ENCODE measurements at regions not wholly inside any gene's neighbourhood (a gene's known extent, or its start where the extent isn't known, plus 50 kb on each side); places are given as distances from the start of the nearest gene placed in this dataset.

- Histone ChIP-seq H2BK120ac (ENCODE audit: low read depth, low read length) (no peak overlapping the region), H2BK15ac (ENCODE audit: low read depth, poor library complexity, severe bottlenecking) (no peak overlapping the region), H3K4me1 (ENCODE audit: control insufficient read depth, insufficient read depth, low read depth, low read length) (no peaks in the 10 kb centered on the region), H3K79me1 (replicated peaks; ENCODE audit: low read length, poor library complexity, severe bottlenecking) (no peaks in the 10 kb centered on the region), H3K14ac (ENCODE audit: low read length in 2 of 2) (no peak overlapping the region), H3K4ac (ENCODE audit: low read depth in 1 of 2, low read length in 2 of 2) (no peak overlapping the region), H3K23ac (ENCODE audit: low read length in 2 of 2) (no peak overlapping the region), H3K9me3 (ENCODE audit: control insufficient read depth, low read length) (peaks cover 3% of the 10 kb centered on the region), H2BK5ac (ENCODE audit: low read depth, low read length, poor library complexity, severe bottlenecking) (no peak overlapping the region), H4K91ac (ENCODE audit: low read length) (no peak overlapping the region), H2AFZ (ENCODE audit: low read depth, low read length) (no peak overlapping the region), H3K18ac (ENCODE audit: low read depth in 1 of 2, low read length in 2 of 2) (no peak overlapping the region), H3K4me3 (ENCODE audit: insufficient read depth in 1 of 2, low read depth in 1 of 2, low read length in 2 of 2) (no peak overlapping the region), H3K36me3 (ENCODE audit: control insufficient read depth in 1 of 2, insufficient read depth in 2 of 2, low read depth in 1 of 2, low read length in 2 of 2) (no peaks in the 10 kb centered on the region), H3K27me3 (ENCODE audit: control insufficient read depth in 1 of 2, insufficient read depth in 1 of 2, low read length in 2 of 2) (no peaks in the 10 kb centered on the region), H4K8ac (ENCODE audit: low read length) (no peak overlapping the region), H3K27ac (ENCODE audit: low read length, poor library complexity, severe bottlenecking) (no peak overlapping the region), H2BK12ac (ENCODE audit: low read length in 2 of 2) (no peak overlapping the region), H2AK5ac (ENCODE audit: low read length, severe bottlenecking) (no peak overlapping the region), H3K4me2 (ENCODE audit: low read length, poor library complexity, severe bottlenecking) (no peak overlapping the region), H3K9ac (ENCODE audit: low read length) (no peak overlapping the region)
- no CpG with 5 or more reads among the region's 1 CpG for WGBS
- DNase-seq = no peak
These were observed 277.8 kb upstream of the GYPC start for GRCh38 chr2:126378176-126378575.

- H2BK5ac ChIP-seq (ENCODE audit: low read depth, low read length, poor library complexity, severe bottlenecking) = no peak overlapping the region
- H3K4me1 ChIP-seq (ENCODE audit: control insufficient read depth, insufficient read depth, low read depth, low read length) = no peaks in the 10 kb centered on the region
- no peaks in the 10 kb centered on the region for H3K27me3 ChIP-seq (ENCODE audit: control insufficient read depth in 1 of 2, insufficient read depth in 1 of 2, low read length in 2 of 2)
- WGBS = 82% methylated on average over 8 of the region's 8 CpGs
- H2BK12ac ChIP-seq (ENCODE audit: low read length in 2 of 2) = no peak overlapping the region
- H3K9me3 ChIP-seq (ENCODE audit: control insufficient read depth, low read length) = peaks cover 6% of the 10 kb centered on the region
- H3K4me2 ChIP-seq (ENCODE audit: low read length, poor library complexity, severe bottlenecking) = no peak overlapping the region
- H3K14ac ChIP-seq (ENCODE audit: low read length in 2 of 2) = no peak overlapping the region
- H2AFZ ChIP-seq (ENCODE audit: low read depth, low read length) = no peak overlapping the region
- no peaks in the 10 kb centered on the region for H3K79me1 ChIP-seq (replicated peaks; ENCODE audit: low read length, poor library complexity, severe bottlenecking)
- no peak overlapping the region for H3K4me3 ChIP-seq (ENCODE audit: insufficient read depth in 1 of 2, low read depth in 1 of 2, low read length in 2 of 2)
- no peaks in the 10 kb centered on the region for H3K36me3 ChIP-seq (ENCODE audit: control insufficient read depth in 1 of 2, insufficient read depth in 2 of 2, low read depth in 1 of 2, low read length in 2 of 2)
- H4K8ac ChIP-seq (ENCODE audit: low read length) = no peak overlapping the region
- H2AK5ac ChIP-seq (ENCODE audit: low read length, severe bottlenecking) = no peak overlapping the region
- no peak overlapping the region for H3K4ac ChIP-seq (ENCODE audit: low read depth in 1 of 2, low read length in 2 of 2)
- no peak overlapping the region for H3K27ac ChIP-seq (ENCODE audit: low read length, poor library complexity, severe bottlenecking)
- no peak overlapping the region for H3K23ac ChIP-seq (ENCODE audit: low read length in 2 of 2)
- H3K18ac ChIP-seq (ENCODE audit: low read depth in 1 of 2, low read length in 2 of 2) = no peak overlapping the region
- no peak overlapping the region for H2BK120ac ChIP-seq (ENCODE audit: low read depth, low read length)
- no peak overlapping the region for H2BK15ac ChIP-seq (ENCODE audit: low read depth, poor library complexity, severe bottlenecking)
- H3K9ac ChIP-seq (ENCODE audit: low read length) = no peak overlapping the region
- H4K91ac ChIP-seq (ENCODE audit: low read length) = no peak overlapping the region
- DNase-seq = no peak
These were observed 274.9 kb upstream of the GYPC start for GRCh38 chr2:126381091-126381490.

- H4K8ac ChIP-seq (ENCODE audit: low read length) = no peak overlapping the region
- no peak overlapping the region for H2AK5ac ChIP-seq (ENCODE audit: low read length, severe bottlenecking)
- 79% methylated on average over 5 of the region's 5 CpGs for WGBS
- H3K4me3 ChIP-seq (ENCODE audit: insufficient read depth in 1 of 2, low read depth in 1 of 2, low read length in 2 of 2) = no peak overlapping the region
- H3K14ac ChIP-seq (ENCODE audit: low read length in 2 of 2) = no peak overlapping the region
- H2BK5ac ChIP-seq (ENCODE audit: low read depth, low read length, poor library complexity, severe bottlenecking) = no peak overlapping the region
- no peak overlapping the region for H3K4ac ChIP-seq (ENCODE audit: low read depth in 1 of 2, low read length in 2 of 2)
- H2BK120ac ChIP-seq (ENCODE audit: low read depth, low read length) = no peak overlapping the region
- H3K18ac ChIP-seq (ENCODE audit: low read depth in 1 of 2, low read length in 2 of 2) = no peak overlapping the region
- no peak for DNase-seq
- H3K36me3 ChIP-seq (ENCODE audit: control insufficient read depth in 1 of 2, insufficient read depth in 2 of 2, low read depth in 1 of 2, low read length in 2 of 2) = no peaks in the 10 kb centered on the region
- H3K27me3 ChIP-seq (ENCODE audit: control insufficient read depth in 1 of 2, insufficient read depth in 1 of 2, low read length in 2 of 2) = no peaks in the 10 kb centered on the region
- peaks cover 17% of the 10 kb centered on the region for H3K9me3 ChIP-seq (ENCODE audit: control insufficient read depth, low read length)
- no peak overlapping the region for H2AFZ ChIP-seq (ENCODE audit: low read depth, low read length)
- no peak overlapping the region for H2BK15ac ChIP-seq (ENCODE audit: low read depth, poor library complexity, severe bottlenecking)
- no peak overlapping the region for H3K27ac ChIP-seq (ENCODE audit: low read length, poor library complexity, severe bottlenecking)
- H3K79me1 ChIP-seq (replicated peaks; ENCODE audit: low read length, poor library complexity, severe bottlenecking) = no peaks in the 10 kb centered on the region
- H3K4me2 ChIP-seq (ENCODE audit: low read length, poor library complexity, severe bottlenecking) = no peak overlapping the region
- no peak overlapping the region for H3K23ac ChIP-seq (ENCODE audit: low read length in 2 of 2)
- H4K91ac ChIP-seq (ENCODE audit: low read length) = no peak overlapping the region
- no peaks in the 10 kb centered on the region for H3K4me1 ChIP-seq (ENCODE audit: control insufficient read depth, insufficient read depth, low read depth, low read length)
- H3K9ac ChIP-seq (ENCODE audit: low read length) = no peak overlapping the region
- no peak overlapping the region for H2BK12ac ChIP-seq (ENCODE audit: low read length in 2 of 2)
These were observed 273.0 kb upstream of the GYPC start for GRCh38 chr2:126382998-126383397.

GRCh38 chr2:126383800-126384199 is 272.2 kb upstream of the GYPC start:
- H3K18ac ChIP-seq (ENCODE audit: low read depth in 1 of 2, low read length in 2 of 2) = no peak overlapping the region
- no peak overlapping the region for H3K4ac ChIP-seq (ENCODE audit: low read depth in 1 of 2, low read length in 2 of 2)
- H3K23ac ChIP-seq (ENCODE audit: low read length in 2 of 2) = no peak overlapping the region
- no peak overlapping the region for H3K27ac ChIP-seq (ENCODE audit: low read length, poor library complexity, severe bottlenecking)
- H3K4me2 ChIP-seq (ENCODE audit: low read length, poor library complexity, severe bottlenecking) = no peak overlapping the region
- H4K8ac ChIP-seq (ENCODE audit: low read length) = no peak overlapping the region
- H3K4me3 ChIP-seq (ENCODE audit: insufficient read depth in 1 of 2, low read depth in 1 of 2, low read length in 2 of 2) = no peak overlapping the region
- H3K9me3 ChIP-seq (ENCODE audit: control insufficient read depth, low read length) = peaks cover 17% of the 10 kb centered on the region
- no peak for DNase-seq
- H2BK12ac ChIP-seq (ENCODE audit: low read length in 2 of 2) = no peak overlapping the region
- no peak overlapping the region for H3K9ac ChIP-seq (ENCODE audit: low read length)
- H2BK120ac ChIP-seq (ENCODE audit: low read depth, low read length) = no peak overlapping the region
- H3K36me3 ChIP-seq (ENCODE audit: control insufficient read depth in 1 of 2, insufficient read depth in 2 of 2, low read depth in 1 of 2, low read length in 2 of 2) = no peaks in the 10 kb centered on the region
- H3K4me1 ChIP-seq (ENCODE audit: control insufficient read depth, insufficient read depth, low read depth, low read length) = no peaks in the 10 kb centered on the region
- H2BK5ac ChIP-seq (ENCODE audit: low read depth, low read length, poor library complexity, severe bottlenecking) = no peak overlapping the region
- H3K27me3 ChIP-seq (ENCODE audit: control insufficient read depth in 1 of 2, insufficient read depth in 1 of 2, low read length in 2 of 2) = no peaks in the 10 kb centered on the region
- H2BK15ac ChIP-seq (ENCODE audit: low read depth, poor library complexity, severe bottlenecking) = no peak overlapping the region
- no peaks in the 10 kb centered on the region for H3K79me1 ChIP-seq (replicated peaks; ENCODE audit: low read length, poor library complexity, severe bottlenecking)
- no peak overlapping the region for H2AK5ac ChIP-seq (ENCODE audit: low read length, severe bottlenecking)
- H4K91ac ChIP-seq (ENCODE audit: low read length) = no peak overlapping the region
- H2AFZ ChIP-seq (ENCODE audit: low read depth, low read length) = no peak overlapping the region
- no peak overlapping the region for H3K14ac ChIP-seq (ENCODE audit: low read length in 2 of 2)
